ENCODE measurements at regions not wholly inside any gene's neighbourhood (a gene's known extent, or its start where the extent isn't known, plus 50 kb on each side); places are given as distances from the start of the nearest gene placed in this dataset.

- DNase-seq (ENCODE audit: low spot score): no peak
Observed at GRCh38 chr9:109681301-109681700, 98.7 kb upstream of the PALM2AKAP2 start.

- DNase-seq (ENCODE audit: low spot score): no peak
Observed at GRCh38 chr9:109682227-109682626, 97.8 kb upstream of the PALM2AKAP2 start.

- no peak for DNase-seq (ENCODE audit: low spot score)
Observed at GRCh38 chr9:109683521-109683920, 96.5 kb upstream of the PALM2AKAP2 start.

GRCh38 chr9:109689701-109690100 lies 90.3 kb upstream of the PALM2AKAP2 start:
- no peak for DNase-seq (ENCODE audit: low spot score)

- no peak for DNase-seq (ENCODE audit: low spot score)
Observed at GRCh38 chr9:109699019-109699418, 81.0 kb upstream of the PALM2AKAP2 start.

GRCh38 chr9:109704546-109704945 lies 75.5 kb upstream of the PALM2AKAP2 start:
- DNase-seq (ENCODE audit: low spot score): no peak

- DNase-seq (ENCODE audit: low spot score): no peak
Observed at GRCh38 chr9:109705515-109705914, 74.5 kb upstream of the PALM2AKAP2 start.

- no peak for DNase-seq (ENCODE audit: low spot score)
Observed at GRCh38 chr9:109707355-109707754, 72.6 kb upstream of the PALM2AKAP2 start.

- no peak for DNase-seq (ENCODE audit: low spot score)
Observed at GRCh38 chr9:109708451-109708945, 71.5 kb upstream of the PALM2AKAP2 start.

- DNase-seq (ENCODE audit: low spot score): no peak
Observed at GRCh38 chr9:109709866-109710265, 70.1 kb upstream of the PALM2AKAP2 start.

- no peak for DNase-seq (ENCODE audit: low spot score)
Observed at GRCh38 chr9:109710830-109711229, 69.2 kb upstream of the PALM2AKAP2 start.

- DNase-seq (ENCODE audit: low spot score): no peak
Observed at GRCh38 chr9:109715344-109715743, 64.7 kb upstream of the PALM2AKAP2 start.

- no peak for DNase-seq (ENCODE audit: low spot score)
Observed at GRCh38 chr9:109716631-109717030, 63.4 kb upstream of the PALM2AKAP2 start.

- no peak for DNase-seq (ENCODE audit: low spot score)
Observed at GRCh38 chr9:109717342-109717741, 62.7 kb upstream of the PALM2AKAP2 start.

- no peak for DNase-seq (ENCODE audit: low spot score)
Observed at GRCh38 chr9:109718861-109719260, 61.1 kb upstream of the PALM2AKAP2 start.

- no peak for DNase-seq (ENCODE audit: low spot score)
Observed at GRCh38 chr9:109721001-109721400, 59.0 kb upstream of the PALM2AKAP2 start.

GRCh38 chr9:109722007-109722406 lies 58.0 kb upstream of the PALM2AKAP2 start:
- no peak for DNase-seq (ENCODE audit: low spot score)

GRCh38 chr9:109723781-109724180 lies 56.2 kb upstream of the PALM2AKAP2 start:
- DNase-seq (ENCODE audit: low spot score): no peak

GRCh38 chr9:109725460-109725859 lies 54.5 kb upstream of the PALM2AKAP2 start:
- DNase-seq (ENCODE audit: low spot score): no peak

GRCh38 chr9:109726119-109726518 lies 53.9 kb upstream of the PALM2AKAP2 start:
- no peak for DNase-seq (ENCODE audit: low spot score)

GRCh38 chr9:109728686-109729300 lies 51.2 kb upstream of the PALM2AKAP2 start:
- no peak for DNase-seq (ENCODE audit: low spot score)

GRCh38 chr9:109729513-109729912 lies 50.5 kb upstream of the PALM2AKAP2 start:
- no peak for DNase-seq (ENCODE audit: low spot score)

All from D341Med (cell line).